ENCODE measurements at regions not wholly inside any gene's neighbourhood (a gene's known extent, or its start where the extent isn't known, plus 50 kb on each side); places are given as distances from the start of the nearest gene placed in this dataset.

GRCh38 chr6:167746975-167747374 lies 79.7 kb upstream of the AFDN start:
- TF ChIP-seq POLR2AphosphoS5 (IDR thresholded peaks at IDR 0.05) (peak in 3 of 4 donors; percentile 31 to 63 (median 46)), EP300 (IDR thresholded peaks at IDR 0.05) (no peak), POLR2A (IDR thresholded peaks at IDR 0.05) (no peak)
- TF ChIP-seq, protein P1, sequence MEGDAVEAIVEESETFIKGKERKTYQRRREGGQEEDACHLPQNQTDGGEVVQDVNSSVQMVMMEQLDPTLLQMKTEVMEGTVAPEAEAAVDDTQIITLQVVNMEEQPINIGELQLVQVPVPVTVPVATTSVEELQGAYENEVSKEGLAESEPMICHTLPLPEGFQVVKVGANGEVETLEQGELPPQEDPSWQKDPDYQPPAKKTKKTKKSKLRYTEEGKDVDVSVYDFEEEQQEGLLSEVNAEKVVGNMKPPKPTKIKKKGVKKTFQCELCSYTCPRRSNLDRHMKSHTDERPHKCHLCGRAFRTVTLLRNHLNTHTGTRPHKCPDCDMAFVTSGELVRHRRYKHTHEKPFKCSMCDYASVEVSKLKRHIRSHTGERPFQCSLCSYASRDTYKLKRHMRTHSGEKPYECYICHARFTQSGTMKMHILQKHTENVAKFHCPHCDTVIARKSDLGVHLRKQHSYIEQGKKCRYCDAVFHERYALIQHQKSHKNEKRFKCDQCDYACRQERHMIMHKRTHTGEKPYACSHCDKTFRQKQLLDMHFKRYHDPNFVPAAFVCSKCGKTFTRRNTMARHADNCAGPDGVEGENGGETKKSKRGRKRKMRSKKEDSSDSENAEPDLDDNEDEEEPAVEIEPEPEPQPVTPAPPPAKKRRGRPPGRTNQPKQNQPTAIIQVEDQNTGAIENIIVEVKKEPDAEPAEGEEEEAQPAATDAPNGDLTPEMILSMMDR (IDR thresholded peaks at IDR 0.05), result no peak
- H3K4me1 ChIP-seq, result peaks cover 0 to 31% (median 26%) of the 10 kb centered on the region in 4 donors
- WGBS, 2 donors, result 79 to 87% methylated on average over 9 of the region's 9 CpGs
- no peak overlapping the region for H3K4me3 ChIP-seq
- no peaks in the 10 kb centered on the region for H3K27me3 ChIP-seq
- peaks cover 0 to 3% (median 0%) of the 10 kb centered on the region in 4 donors for H3K9me3 ChIP-seq
- DNase-seq, result peak; percentile 62
- no peaks in the 10 kb centered on the region for H3K36me3 ChIP-seq
- intact Hi-C loops (cut with DNase I), result no loop called here
- peak overlapping the region in 3 of 4 donors; percentile 41 to 77 (median 73) for H3K27ac ChIP-seq

GRCh38 chr6:167747645-167748044 lies 79.1 kb upstream of the AFDN start:
- 88 to 90% methylated on average over 5 of the region's 5 CpGs for WGBS, 2 donors
- intact Hi-C loops (cut with DNase I), result no loop called here
- no peaks in the 10 kb centered on the region for H3K27me3 ChIP-seq
- no peak for TF ChIP-seq EP300 (IDR thresholded peaks at IDR 0.05)
- no peak for TF ChIP-seq POLR2AphosphoS5 (IDR thresholded peaks at IDR 0.05)
- no peak for TF ChIP-seq POLR2A (IDR thresholded peaks at IDR 0.05)
- TF ChIP-seq, protein P1 (IDR thresholded peaks at IDR 0.05), result no peak
- no peaks in the 10 kb centered on the region for H3K36me3 ChIP-seq
- no peak for DNase-seq
- H3K4me3 ChIP-seq, result no peak overlapping the region
- H3K9me3 ChIP-seq, result peaks cover 0 to 3% (median 0%) of the 10 kb centered on the region in 4 donors
- H3K27ac ChIP-seq, result no peak overlapping the region
- H3K4me1 ChIP-seq, result peaks cover 0 to 31% (median 26%) of the 10 kb centered on the region in 4 donors

- intact Hi-C loops (cut with DNase I), result no loop called here
- no peak overlapping the region for H3K4me3 ChIP-seq
- no peaks in the 10 kb centered on the region for H3K36me3 ChIP-seq
- H3K9me3 ChIP-seq, result peaks cover 0 to 3% (median 0%) of the 10 kb centered on the region in 4 donors
- H3K27ac ChIP-seq, result no peak overlapping the region
- no peaks in the 10 kb centered on the region for H3K27me3 ChIP-seq
- peaks cover 0 to 31% (median 26%) of the 10 kb centered on the region in 4 donors for H3K4me1 ChIP-seq
- 88 to 94% methylated on average over 11 of the region's 11 CpGs for WGBS, 2 donors
- DNase-seq, result peak; percentile 49
- TF ChIP-seq POLR2AphosphoS5 (IDR thresholded peaks at IDR 0.05) (no peak), POLR2A (IDR thresholded peaks at IDR 0.05) (no peak), EP300 (IDR thresholded peaks at IDR 0.05) (no peak)
- TF ChIP-seq, protein P1 (IDR thresholded peaks at IDR 0.05), result no peak
Measured at GRCh38 chr6:167748046-167748445, 78.7 kb upstream of the AFDN start.

- peak; percentile 56 for DNase-seq
- 74 to 79% methylated on average over 26 of the region's 26 CpGs for WGBS, 2 donors
- Histone ChIP-seq H3K27me3 (no peaks in the 10 kb centered on the region), H3K4me3 (no peak overlapping the region), H3K4me1 (peaks cover 0 to 31% (median 26%) of the 10 kb centered on the region in 4 donors), H3K36me3 (no peaks in the 10 kb centered on the region), H3K27ac (no peak overlapping the region), H3K9me3 (no peaks in the 10 kb centered on the region)
- TF ChIP-seq, protein P1 (IDR thresholded peaks at IDR 0.05), result no peak
- TF ChIP-seq POLR2AphosphoS5 (IDR thresholded peaks at IDR 0.05), result no peak
- no peak for TF ChIP-seq EP300 (IDR thresholded peaks at IDR 0.05)
- TF ChIP-seq POLR2A (IDR thresholded peaks at IDR 0.05), result no peak
- intact Hi-C loops (cut with DNase I), result no loop called here
Measured at GRCh38 chr6:167748458-167749379, 78.0 kb upstream of the AFDN start.
